GM19025 (cell line): ENCODE measurements at regions not wholly inside any gene's neighbourhood (a gene's known extent, or its start where the extent isn't known, plus 50 kb on each side); places are given as distances from the start of the nearest gene placed in this dataset.

Source experiments
- ATAC-seq: cut with Tn5 transposase; IDR thresholded peaks from one replicate; pipeline ENCODE4 v1.9.1; 2021; ENCODE audit warnings: mild to moderate bottlenecking, low read depth, moderate library complexity; ENCODE audit not compliant: unreplicated experiment

DNA sequence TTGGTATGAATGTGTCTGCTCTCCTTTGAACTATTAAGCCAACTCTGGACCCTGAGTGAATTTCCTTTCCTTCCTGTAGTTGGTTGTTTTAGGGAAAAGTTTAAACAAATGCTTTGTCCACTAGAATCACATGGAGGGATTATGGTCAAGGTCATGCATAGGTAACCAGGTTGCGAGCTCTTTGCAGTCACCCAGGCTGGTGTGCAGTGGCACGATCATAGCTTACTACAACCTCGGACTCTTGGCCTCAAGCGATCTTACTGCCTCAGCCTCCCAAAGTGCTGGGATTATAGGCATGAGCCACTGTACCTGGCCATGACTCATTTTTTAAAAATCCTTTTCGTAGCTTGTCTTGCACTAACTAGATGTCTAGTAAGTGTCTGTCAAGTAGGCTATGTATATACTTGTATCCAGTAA is 88.0 kb upstream of the SOX4 start:
- ATAC-seq, result no peak

GRCh38 chr6:21506126-21506525 is 87.4 kb upstream of the SOX4 start:
- ATAC-seq, result no peak

DNA sequence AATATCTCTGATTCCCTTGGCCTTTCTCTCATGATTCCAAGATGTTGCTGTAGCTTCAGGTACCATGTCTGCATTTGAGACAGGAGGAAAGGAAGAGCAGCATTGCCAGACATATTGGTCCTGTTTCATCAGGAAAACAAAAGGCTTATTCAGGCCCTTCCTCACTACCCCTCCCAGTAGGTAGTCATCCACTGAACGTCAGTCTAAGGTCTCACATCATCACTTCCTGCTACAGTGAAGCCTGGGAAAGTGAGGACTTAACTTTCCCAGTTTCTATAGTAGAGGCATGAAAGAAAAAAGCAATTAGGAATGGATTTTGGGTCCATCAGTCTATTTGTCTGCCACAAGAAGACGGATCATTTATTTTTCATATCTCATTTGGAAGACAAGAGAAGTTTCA is 85.7 kb upstream of the SOX4 start:
- no peak for ATAC-seq

GRCh38 chr6:21508753-21509152 is 84.8 kb upstream of the SOX4 start:
- no peak for ATAC-seq

- no peak for ATAC-seq
Observed at GRCh38 chr6:21511891-21512550, 81.5 kb upstream of the SOX4 start.

DNA sequence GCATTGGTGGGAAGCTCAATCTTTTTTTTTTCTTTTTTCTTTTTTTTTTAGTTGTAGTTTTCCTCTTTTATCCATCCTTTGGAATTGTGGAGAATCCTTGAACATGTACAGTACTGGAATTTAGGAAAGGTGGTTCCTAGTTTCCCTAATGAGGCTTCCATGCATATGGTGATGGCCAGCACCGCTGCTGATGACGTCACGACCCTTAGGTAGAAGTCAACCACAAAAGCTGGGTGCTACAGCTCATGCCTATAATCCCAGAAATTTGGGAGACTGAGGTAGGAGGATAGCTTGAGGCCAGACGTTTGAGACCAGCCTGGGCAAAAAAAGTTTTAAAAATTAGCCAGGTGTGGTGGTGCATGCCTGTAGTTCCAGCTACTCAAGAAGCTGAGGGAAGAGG is 79.3 kb upstream of the SOX4 start:
- ATAC-seq, result no peak

DNA sequence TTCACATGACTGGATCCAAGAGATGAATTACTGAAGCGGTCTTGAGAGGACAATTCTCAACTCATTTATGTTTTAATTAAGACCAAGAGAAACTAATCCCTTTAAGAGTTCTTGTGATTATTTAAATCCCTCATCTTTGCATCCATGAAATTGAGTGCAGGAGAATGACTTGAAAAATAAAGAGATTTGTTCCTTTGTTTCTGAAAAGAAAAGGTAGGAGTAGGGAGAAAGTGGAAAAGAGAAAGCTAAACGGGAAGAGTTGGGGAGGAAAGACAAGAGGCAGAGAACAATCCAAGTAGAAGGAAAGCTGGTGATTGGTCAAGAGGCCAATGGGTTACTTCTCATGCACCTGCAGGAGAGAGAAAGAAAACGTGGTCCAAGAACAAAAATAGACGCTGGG is 75.2 kb upstream of the SOX4 start:
- ATAC-seq, result no peak

- no peak for ATAC-seq
Observed at GRCh38 chr6:21519642-21520041, 73.9 kb upstream of the SOX4 start.

DNA sequence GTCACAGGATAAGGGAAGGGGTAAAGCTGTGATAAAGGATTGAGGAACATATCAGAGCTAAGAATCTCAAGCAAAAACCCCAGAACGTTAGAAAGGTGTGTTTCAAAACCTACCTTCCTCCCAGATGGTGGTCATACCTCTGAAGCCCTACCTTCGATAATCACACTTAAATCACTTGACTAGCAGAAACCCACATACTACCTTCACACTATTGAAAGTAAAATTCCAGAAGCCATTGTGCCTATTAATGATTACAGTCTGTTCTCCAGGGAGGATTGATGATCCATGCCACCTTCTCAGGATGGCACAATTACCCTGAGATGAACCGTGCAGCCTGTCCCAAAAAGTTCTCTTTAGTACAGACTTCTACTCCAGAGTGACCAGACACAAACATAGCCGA is 72.3 kb upstream of the SOX4 start:
- no peak for ATAC-seq

DNA sequence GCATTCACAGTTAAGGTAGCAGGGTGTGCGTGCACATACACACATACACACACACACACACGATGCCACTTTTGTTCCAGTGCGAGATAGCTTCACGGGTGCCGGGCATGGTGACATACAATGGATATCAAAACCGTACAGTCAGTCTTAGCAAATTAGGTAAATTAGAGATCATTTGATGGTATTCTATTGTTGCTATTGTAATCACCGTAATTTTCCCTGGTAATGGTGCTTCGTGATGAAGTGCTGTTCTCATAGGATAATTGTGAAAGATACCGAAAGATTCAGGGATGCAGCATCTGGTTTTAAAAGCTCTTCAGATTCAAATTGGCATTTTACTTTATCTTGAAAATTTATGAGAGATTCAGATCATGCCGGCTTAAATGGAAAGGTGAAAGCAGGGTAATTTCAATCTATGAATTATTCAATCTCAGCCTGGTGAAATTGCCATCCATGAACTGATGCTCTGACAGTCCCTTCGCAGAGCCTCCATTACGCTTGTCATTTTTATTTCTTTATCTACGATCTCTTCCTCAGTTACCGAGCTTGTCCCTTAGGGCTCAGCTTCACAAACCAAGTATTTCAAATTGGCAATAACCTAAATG is 71.3 kb upstream of the SOX4 start:
- ATAC-seq, result no peak

DNA sequence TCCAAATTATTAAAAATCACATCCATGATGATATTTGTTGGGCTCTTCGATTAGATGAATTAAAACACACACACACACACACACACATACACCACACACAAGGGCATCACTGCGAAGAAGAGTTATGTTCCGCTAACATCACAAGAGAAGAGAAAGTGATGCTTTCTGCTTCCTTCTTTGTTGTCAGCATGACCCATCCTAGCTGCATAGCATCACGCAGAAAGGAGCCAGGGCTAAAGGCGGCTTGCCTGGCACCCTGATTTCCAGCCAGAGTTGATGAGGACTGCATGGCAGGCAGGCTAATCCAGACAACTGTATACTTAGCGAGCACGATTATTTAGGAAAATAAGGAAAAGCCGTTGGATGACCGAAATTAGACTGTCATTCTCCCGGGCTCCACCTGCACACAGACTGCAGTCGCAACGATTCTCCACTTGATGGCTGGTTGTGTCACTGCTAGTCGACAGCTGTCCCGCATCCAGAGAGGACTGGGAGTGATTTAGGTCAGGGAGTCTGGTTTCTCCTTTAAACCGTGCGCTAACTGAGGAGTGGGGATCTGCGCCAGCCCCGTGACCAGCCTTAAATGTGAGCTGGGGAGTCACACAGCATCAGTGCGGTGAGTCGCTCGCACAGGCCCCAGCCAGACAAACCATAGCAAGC is 70.6 kb upstream of the SOX4 start:
- no peak for ATAC-seq

- ATAC-seq, result no peak
Observed at GRCh38 chr6:21523652-21524051, 69.9 kb upstream of the SOX4 start.

GRCh38 chr6:21524201-21524600 is 69.3 kb upstream of the SOX4 start:
- ATAC-seq, result no peak

- ATAC-seq, result no peak
Observed at GRCh38 chr6:21526974-21527373, 66.6 kb upstream of the SOX4 start.

DNA sequence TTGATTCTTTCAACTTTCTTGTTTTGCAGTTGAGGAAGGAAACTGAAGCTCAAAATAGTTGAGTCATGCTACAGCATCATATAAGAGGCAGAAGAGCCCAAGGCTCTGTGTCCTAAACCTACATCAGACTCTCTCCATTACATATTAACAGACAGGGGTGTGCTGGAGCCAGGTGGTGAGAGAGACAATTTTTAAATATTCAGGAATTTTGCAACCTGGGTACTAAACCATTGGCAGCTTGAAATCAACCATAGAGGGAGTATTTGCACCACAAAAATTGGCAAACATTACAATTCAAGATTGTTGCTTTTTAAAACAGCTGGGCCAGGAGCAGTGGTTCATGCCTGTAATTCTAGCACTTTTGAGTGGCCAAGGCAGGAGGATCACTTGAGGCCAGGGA is 65.8 kb upstream of the SOX4 start:
- no peak for ATAC-seq

DNA sequence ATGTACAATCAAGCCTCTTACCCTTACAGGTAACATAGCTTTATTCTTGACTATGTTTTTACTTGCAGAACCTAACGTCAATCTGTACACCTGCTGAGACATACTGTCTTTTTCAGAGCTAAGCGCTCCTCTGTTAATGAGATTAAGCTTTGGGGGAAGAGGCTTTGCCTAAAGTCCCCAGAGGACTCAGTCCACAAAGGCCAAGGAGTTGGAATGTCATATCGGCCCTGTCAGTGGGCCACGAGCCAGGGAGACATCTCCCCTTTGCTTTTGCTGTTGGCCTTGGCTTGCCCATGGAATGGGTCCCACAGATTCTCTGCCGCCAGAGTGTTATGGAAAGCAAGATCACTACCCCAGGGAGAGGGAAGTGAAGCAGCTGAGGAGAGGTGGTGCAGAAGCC is 64.1 kb upstream of the SOX4 start:
- no peak for ATAC-seq

DNA sequence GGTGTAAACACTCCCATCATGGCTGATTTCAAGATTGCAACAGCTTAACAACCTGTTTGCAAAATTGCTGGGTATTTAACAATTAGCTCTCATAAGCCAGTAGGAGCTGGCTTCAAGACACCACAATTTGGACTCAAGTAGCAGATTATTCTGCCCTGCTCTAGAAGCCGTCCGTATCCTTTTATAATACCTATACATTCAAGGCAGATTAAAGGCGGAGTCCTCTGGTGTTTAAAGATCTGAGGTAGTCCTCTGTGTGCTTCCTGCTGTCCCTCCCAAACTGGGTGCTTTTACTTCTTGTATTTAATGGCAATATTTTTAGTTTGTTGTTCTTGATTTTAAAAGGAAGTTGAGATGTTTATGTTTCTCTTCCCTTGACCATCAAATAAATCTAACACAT is 62.2 kb upstream of the SOX4 start:
- no peak for ATAC-seq

DNA sequence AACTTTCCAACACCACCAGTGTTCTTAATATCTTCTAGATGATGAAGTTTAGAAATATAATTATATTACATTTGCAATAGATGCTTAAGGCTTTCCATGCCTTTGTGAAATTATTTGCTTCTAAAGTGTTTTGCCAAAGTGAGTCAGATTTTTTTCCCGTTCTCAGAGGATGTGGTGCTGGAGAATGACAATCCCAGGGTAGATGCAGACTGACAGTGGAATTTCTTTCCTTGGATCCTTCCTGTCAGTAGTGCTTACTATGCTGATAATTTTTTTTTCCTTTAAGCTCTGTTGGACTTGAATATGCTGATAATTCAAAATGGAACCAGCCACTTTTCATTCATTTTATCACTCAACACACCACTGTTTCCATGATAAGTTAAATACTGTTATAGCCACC is 59.9 kb upstream of the SOX4 start:
- ATAC-seq, result no peak

GRCh38 chr6:21536280-21536766 is 57.2 kb upstream of the SOX4 start:
- ATAC-seq, result no peak

DNA sequence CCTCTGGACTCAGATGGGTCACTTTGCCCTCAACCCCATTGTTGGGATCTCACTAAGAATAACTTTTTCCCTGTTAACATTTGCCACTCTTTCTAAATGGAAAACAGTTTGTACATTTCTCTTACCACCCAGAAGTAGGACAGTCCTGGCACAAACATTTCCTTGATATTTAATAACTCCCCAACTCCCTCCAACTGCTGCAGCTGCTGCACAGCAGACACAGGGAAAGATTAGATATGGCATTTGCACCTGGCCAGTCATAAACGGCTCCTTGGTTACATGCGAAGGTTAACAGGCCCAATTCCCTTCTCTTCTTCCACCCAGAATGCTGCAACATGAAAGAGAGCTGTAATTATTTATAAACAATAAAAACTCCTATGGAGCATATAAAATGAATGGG is 55.9 kb upstream of the SOX4 start:
- no peak for ATAC-seq

DNA sequence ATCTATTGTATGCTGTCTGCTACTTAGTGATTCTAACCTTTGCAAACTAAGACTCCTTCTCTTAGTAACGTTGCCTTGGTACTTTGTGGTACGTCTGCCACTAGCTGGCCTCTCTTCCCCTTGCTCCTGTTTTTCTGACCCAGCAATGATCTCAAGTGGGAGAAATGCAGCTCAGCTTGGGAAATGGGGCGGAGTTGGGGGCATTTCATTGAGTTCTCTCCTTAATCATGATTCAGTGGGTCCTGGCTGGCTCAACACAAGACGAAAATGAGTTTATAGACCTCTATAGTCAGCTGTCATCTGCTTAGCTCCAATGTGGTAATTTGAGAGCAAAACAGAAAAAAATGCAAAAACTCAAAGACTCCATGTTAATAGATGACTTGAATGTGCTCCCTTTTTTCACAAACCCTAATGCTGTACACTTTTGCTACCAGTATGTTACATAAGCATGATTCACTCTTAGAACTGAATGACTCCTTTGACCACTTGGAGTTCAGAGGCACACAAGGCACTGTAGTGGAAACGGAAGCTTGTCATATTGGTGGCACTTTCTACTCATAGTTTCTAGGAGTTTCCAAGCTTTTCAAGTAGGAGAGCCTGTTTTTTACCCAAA is 55.3 kb upstream of the SOX4 start:
- ATAC-seq, result no peak
